Spleen (tissue), 11 donors: ENCODE measurements at regions not wholly inside any gene's neighbourhood (a gene's known extent, or its start where the extent isn't known, plus 50 kb on each side); places are given as distances from the start of the nearest gene placed in this dataset.
"Not testable (repeated sequence)": the region's sequence is repeated elsewhere in the genome, so short reads cannot be mapped to it uniquely, and the experiment has no call there.

Source experiments
- DNase-seq: peaks from one replicate; pipeline ENCODE4 v3.0.0-alpha.2; 2020
- H3K27ac ChIP-seq, 8 donors: fragments of 200-600 bp; sonication (generic) in 7 of 8; 1 replicate in 4 of 8; 2 replicates in 4 of 8; pipeline versions ENCODE4 v1.5.0 to v1.8.0; 2016 to 2021; ENCODE audit warnings: inconsistent platforms in 4 of 8, mild to moderate bottlenecking in 4 of 8, moderate library complexity in 1 of 8
- H3K27me3 ChIP-seq, 7 donors: fragments of 200-600 bp; sonication (generic) in 6 of 7; replicated peaks in 1 of 7; 1 replicate in 4 of 7; 2 replicates in 3 of 7; pipeline versions ENCODE4 v1.5.0 to v1.8.0; 2016 to 2021; ENCODE audit warnings: inconsistent platforms in 3 of 7, mild to moderate bottlenecking in 1 of 7
- H3K36me3 ChIP-seq, 6 donors: fragments of 200-600 bp; sonication (generic) in 5 of 6; 1 replicate in 4 of 6; 2 replicates in 2 of 6; pipeline versions ENCODE4 v1.5.0 to v1.8.0; 2016 to 2021; ENCODE audit warnings: inconsistent platforms in 2 of 6
- H3K4me1 ChIP-seq, 6 donors: fragments of 200-600 bp; sonication (generic) in 5 of 6; 1 replicate in 3 of 6; 2 replicates in 3 of 6; pipeline versions ENCODE4 v1.5.0 to v1.8.0; 2016 to 2021; ENCODE audit warnings: inconsistent platforms in 3 of 6
- H3K4me3 ChIP-seq, 8 donors: fragments of 200-600 bp; sonication (generic) in 7 of 8; 1 replicate in 4 of 8; 2 replicates in 4 of 8; pipeline versions ENCODE4 v1.5.0 to v1.8.0; 2016 to 2021; ENCODE audit warnings: inconsistent platforms in 4 of 8, mild to moderate bottlenecking in 4 of 8, moderate library complexity in 2 of 8
- H3K9me3 ChIP-seq, 8 donors: fragments of 200-600 bp; sonication (generic) in 7 of 8; 1 replicate in 4 of 8; 2 replicates in 4 of 8; pipeline versions ENCODE4 v1.5.0 to v1.8.0; 2016 to 2021; ENCODE audit warnings: inconsistent platforms in 4 of 8
- CTCF ChIP-seq, 11 experiments: fragments of 200-600 bp in 7 of 11; fragments of 450-650 bp in 4 of 11; sonication (generic) in 4 of 11; IDR thresholded peaks in 8 of 11; conservative IDR thresholded peaks in 3 of 11; 1 replicate in 7 of 11; 2 replicates in 4 of 11; pipeline versions ENCODE4 v1.4.0 to v1.8.0; 2016 to 2021; ENCODE audit warnings: antibody characterized with exemption in 11 of 11, inconsistent platforms in 4 of 11, mild to moderate bottlenecking in 1 of 11
- POLR2A ChIP-seq, 3 donors: fragments of 450-650 bp; IDR thresholded peaks; one replicate each; pipeline ENCODE4 v1.5.1; 2017; ENCODE audit warnings: antibody characterized with exemption in 3 of 3, mild to moderate bottlenecking in 1 of 3
- POLR2AphosphoS5 ChIP-seq, 3 donors: sonication (generic); formaldehyde crosslinking; IDR thresholded peaks; one replicate each; pipeline ENCODE4 v1.5.1; 2017; ENCODE audit warnings: antibody characterized with exemption in 3 of 3
- WGBS, 5 donors: extraction: QIAGEN DNeasy Blood & Tissue Kit in 3 of 5; methylation state at CpG; one replicate each; pipeline versions ENCODE4 v1.1.5 to v1.1.7; 2013 to 2018; 5-methylcytosine and 5-hydroxymethylcytosine counted together
- intact Hi-C: fragments of 100-400 bp; cut with DNase I; formaldehyde crosslinking; loops from one replicate; pipeline ENCODE4 v1.15.0; 2023; ENCODE audit warnings: low total_unique reads
- donor health status: healthy with polysubstance abuse.
- donor health status: DM: no; HTN: no; CAD: no; lungs with moderate emphysema.
- donor health status: DM: no; HTN: no; CAD: no.
- donor health status: Bipolar disorder and iron deficiency.
- donor health status: healthy.
- donor health status: DM: no; HTN: no; CAD: no.
- donor health status: DM: yes; HTN: yes; CAD: no.

- Histone ChIP-seq H3K4me1 (peaks cover 0 to 4% (median 0%) of the 10 kb centered on the region in 6 donors), H3K4me3 (no peak overlapping the region), H3K9me3 (no peaks in the 10 kb centered on the region), H3K27ac (no peak overlapping the region), H3K27me3 (no peaks in the 10 kb centered on the region), H3K36me3 (no peaks in the 10 kb centered on the region)
- intact Hi-C loops = no loop called here
- no peak for TF ChIP-seq POLR2AphosphoS5 (IDR thresholded peaks at IDR 0.05)
- no peak for TF ChIP-seq POLR2A (IDR thresholded peaks at IDR 0.05)
- no peak for TF ChIP-seq CTCF (IDR thresholded peaks at IDR 0.05 in 8 of 11, conservative IDR thresholded peaks at IDR 0.05 in 3 of 11)
- no peak for DNase-seq
- WGBS, 5 donors = 63 to 82% (median 71%) methylated on average over 1 of the region's 1 CpG
Observed at GRCh38 chr1:222976453-222976852, 161.6 kb downstream of the DISP1 start.

GRCh38 chr1:222977294-222977693, 162.5 kb downstream of the DISP1 start:
- H3K4me1 ChIP-seq, H3K9me3 ChIP-seq, H3K27ac ChIP-seq, H3K36me3 ChIP-seq, intact Hi-C loops, DNase-seq, H3K27me3 ChIP-seq, H3K4me3 ChIP-seq: not testable (repeated sequence)
- 90 to 99% (median 95%) methylated on average over 4 of the region's 5 CpGs for whole genome bisulfite sequencing, 5 donors

- intact Hi-C loops = no loop called here
- WGBS, 5 donors = 88 to 93% (median 91%) methylated on average over 5 of the region's 5 CpGs
- H3K27me3 ChIP-seq = no peaks in the 10 kb centered on the region
- H3K4me3 ChIP-seq = no peak overlapping the region
- H3K36me3 ChIP-seq = no peaks in the 10 kb centered on the region
- H3K4me1 ChIP-seq = peaks cover 0 to 4% (median 0%) of the 10 kb centered on the region in 6 donors
- no peak for DNase-seq
- H3K9me3 ChIP-seq = no peaks in the 10 kb centered on the region
- TF ChIP-seq POLR2AphosphoS5 (IDR thresholded peaks at IDR 0.05) = no peak
- TF ChIP-seq CTCF (IDR thresholded peaks at IDR 0.05 in 8 of 11, conservative IDR thresholded peaks at IDR 0.05 in 3 of 11) = no peak
- TF ChIP-seq POLR2A (IDR thresholded peaks at IDR 0.05) = no peak
- H3K27ac ChIP-seq = no peak overlapping the region
Observed at GRCh38 chr1:222979561-222979960, 163.5 kb downstream of the TLR5 start.

- H3K36me3 ChIP-seq = peaks cover 0 to 9% (median 1%) of the 10 kb centered on the region in 6 donors
- no peak overlapping the region for H3K27ac ChIP-seq
- H3K4me3 ChIP-seq = no peak overlapping the region
- intact Hi-C loops = no loop called here
- no peaks in the 10 kb centered on the region for H3K9me3 ChIP-seq
- H3K4me1 ChIP-seq = no peaks in the 10 kb centered on the region
- no peak for DNase-seq
- no peaks in the 10 kb centered on the region for H3K27me3 ChIP-seq
- no peak for TF ChIP-seq POLR2AphosphoS5 (IDR thresholded peaks at IDR 0.05)
Observed at GRCh38 chr1:222987674-222988076, 155.4 kb downstream of the TLR5 start.

GRCh38 chr1:222989443-222989842, 153.6 kb downstream of the TLR5 start:
- H3K27ac ChIP-seq = no peak overlapping the region

More at GRCh38 chr1:222989443-222989842, 153.6 kb downstream of the TLR5 start:
- WGBS, 5 donors = 87 to 96% (median 95%) methylated on average over 3 of the region's 3 CpGs
- H3K27me3 ChIP-seq = no peaks in the 10 kb centered on the region
- no peaks in the 10 kb centered on the region for H3K9me3 ChIP-seq
- H3K4me3 ChIP-seq = no peak overlapping the region
- H3K4me1 ChIP-seq = no peaks in the 10 kb centered on the region
- intact Hi-C loops = no loop called here
- H3K36me3 ChIP-seq = peaks cover 0 to 23% (median 1%) of the 10 kb centered on the region in 6 donors
- DNase-seq = no peak
- TF ChIP-seq CTCF (IDR thresholded peaks at IDR 0.05 in 8 of 11, conservative IDR thresholded peaks at IDR 0.05 in 3 of 11) (no peak), POLR2AphosphoS5 (IDR thresholded peaks at IDR 0.05) (no peak), POLR2A (IDR thresholded peaks at IDR 0.05) (no peak)
